B cell (primary cell): ENCODE measurements at regions not wholly inside any gene's neighbourhood (a gene's known extent, or its start where the extent isn't known, plus 50 kb on each side); places are given as distances from the start of the nearest gene placed in this dataset.

Source experiments
- ATAC-seq: fragments of 200-7000 bp; cut with Tn5 transposase; one replicate; pipeline ENCODE4 v1.10.0; 2021; ENCODE audit warnings: low read depth, mild to moderate bottlenecking, moderate number of reproducible peaks, moderate library complexity
- CTCF ChIA-PET: fragments of 350-600 bp; sonication (Branson Sonifier 250); formaldehyde crosslinking; loops from one replicate; lab custom pipeline; 2021; ENCODE audit warnings: antibody characterized with exemption, inconsistent platforms; lab: Charles Lee
- POLR2A ChIA-PET: fragments of 350-600 bp; sonication (Branson Sonifier 250); formaldehyde crosslinking; loops from one replicate; lab custom pipeline; 2021; ENCODE audit warnings: antibody characterized with exemption; lab: Charles Lee
- DNase-seq: peaks from one replicate; pipeline ENCODE4 v3.0.0; 2013
- H2AFZ ChIP-seq: 2 replicates; pipeline ENCODE4 v1.6.1; 2012; ENCODE audit warnings: mild to moderate bottlenecking, low read depth, low read length; ENCODE audit not compliant: insufficient read depth, poor library complexity, severe bottlenecking
- H3K27ac ChIP-seq, 2 donors: 1 replicate in 1 of 2; 2 replicates in 1 of 2; pipeline ENCODE4 v1.5.1; 2012 to 2013; ENCODE audit warnings: low read length in 2 of 2, mild to moderate bottlenecking in 2 of 2, moderate library complexity in 1 of 2
- H3K27me3 ChIP-seq, 4 experiments: fragments of 200-600 bp in 1 of 4; sonication (generic) in 1 of 4; replicated peaks in 1 of 4; 1 replicate in 2 of 4; 2 replicates in 2 of 4; pipeline versions ENCODE4 v1.6.1 to v1.7.0; 2013 to 2016; ENCODE audit warnings: low read length in 3 of 4, mild to moderate bottlenecking in 2 of 4, mixed read lengths in 1 of 4, moderate library complexity in 1 of 4; ENCODE audit not compliant: insufficient read depth in 4 of 4, control insufficient read depth in 3 of 4; ENCODE audit errors: control extremely low read depth in 1 of 4
- H3K36me3 ChIP-seq, 2 experiments: replicated peaks in 1 of 2; 1 replicate in 1 of 2; 2 replicates in 1 of 2; pipeline versions ENCODE4 v1.6.1 to v1.7.1; 2013; ENCODE audit warnings: low read length in 1 of 2; ENCODE audit not compliant: insufficient read depth in 2 of 2, control insufficient read depth in 1 of 2; ENCODE audit errors: control extremely low read depth in 1 of 2, extremely low read depth in 1 of 2
- H3K4me1 ChIP-seq, 2 donors: fragments of 200-600 bp in 1 of 2; sonication (generic) in 1 of 2; 1 replicate in 1 of 2; 2 replicates in 1 of 2; pipeline versions ENCODE4 v1.5.1 to v1.6.1; 2013 to 2017; ENCODE audit warnings: low read length in 2 of 2; ENCODE audit not compliant: control insufficient read depth in 2 of 2, insufficient read depth in 2 of 2
- H3K4me2 ChIP-seq: replicated peaks from 2 replicates; pipeline ENCODE3; 2012; ENCODE audit warnings: mild to moderate bottlenecking, low read depth, low read length; ENCODE audit not compliant: poor library complexity, severe bottlenecking
- H3K4me3 ChIP-seq, 5 experiments: fragments of 200-600 bp in 1 of 5; sonication (generic) in 1 of 5; 1 replicate in 3 of 5; 2 replicates in 2 of 5; pipeline versions ENCODE4 v1.5.1 to v1.7.0; 2011 to 2016; ENCODE audit warnings: low read length in 4 of 5, mild to moderate bottlenecking in 4 of 5, low read depth in 2 of 5, control low read depth in 1 of 5, moderate library complexity in 1 of 5; ENCODE audit not compliant: insufficient read depth in 1 of 5; ENCODE audit errors: control extremely low read depth in 1 of 5, extremely low read depth in 1 of 5
- H3K79me2 ChIP-seq: fragments of 200-600 bp; sonication (generic); one replicate; pipeline ENCODE4 v1.6.0; 2016; ENCODE audit warnings: low read length; ENCODE audit not compliant: control insufficient read depth, insufficient read depth
- H3K9ac ChIP-seq: fragments of 200-600 bp; sonication (generic); 2 replicates; pipeline ENCODE4 v1.6.1; 2017; ENCODE audit warnings: mild to moderate bottlenecking, low read length, moderate library complexity
- H3K9me3 ChIP-seq, 3 donors: one replicate each; pipeline versions ENCODE4 v1.6.1 to v1.7.1; 2013; ENCODE audit warnings: low read length in 2 of 3; ENCODE audit not compliant: control insufficient read depth in 2 of 3, insufficient read depth in 1 of 3; ENCODE audit errors: control extremely low read depth in 1 of 3
- H4K20me1 ChIP-seq: 2 replicates; pipeline ENCODE4 v1.6.0; 2012; ENCODE audit warnings: mild to moderate bottlenecking, low read length; ENCODE audit not compliant: insufficient read depth, control insufficient read depth, poor library complexity, severe bottlenecking
- H3K27ac Mint-ChIP-seq: one replicate; pipeline ENCODE4 v1.8.0; 2021; ENCODE audit warnings: mixed read lengths
- H3K27me3 Mint-ChIP-seq: one replicate; pipeline ENCODE4 v1.8.0; 2021; ENCODE audit warnings: mixed read lengths
- H3K4me1 Mint-ChIP-seq: one replicate; pipeline ENCODE4 v1.8.0; 2021; ENCODE audit warnings: mixed read lengths
- H3K4me3 Mint-ChIP-seq: one replicate; pipeline ENCODE4 v1.8.0; 2021; ENCODE audit warnings: mixed read lengths
- H3K9me3 Mint-ChIP-seq: one replicate; pipeline ENCODE4 v1.8.0; 2022; ENCODE audit warnings: mixed read lengths; ENCODE audit not compliant: insufficient read depth
- EZH2 ChIP-seq: IDR thresholded peaks from 2 replicates; pipeline ENCODE4 v1.6.1; 2012; ENCODE audit warnings: borderline replicate concordance, low read depth, mild to moderate bottlenecking, moderate library complexity, low read length; ENCODE audit not compliant: insufficient read depth, poor library complexity, severe bottlenecking
- WGBS: methylation state at CpG from one replicate; pipeline ENCODE4 v1.1.5; 2013; ENCODE audit warnings: missing lambda C conversion rate; ENCODE audit not compliant: insufficient coverage; 5-methylcytosine and 5-hydroxymethylcytosine counted together
- intact Hi-C: fragments of 100-400 bp; cut with micrococcal nuclease; formaldehyde crosslinking; loops from one replicate; pipeline ENCODE4 v1.10.0; 2022
- TF ChIP-seq, protein P1 (sequence below): fragments of 200-600 bp; IDR thresholded peaks from one replicate; pipeline ENCODE4 v1.8.0; 2022; ENCODE audit warnings: antibody characterized with exemption, mild to moderate bottlenecking

DNA sequence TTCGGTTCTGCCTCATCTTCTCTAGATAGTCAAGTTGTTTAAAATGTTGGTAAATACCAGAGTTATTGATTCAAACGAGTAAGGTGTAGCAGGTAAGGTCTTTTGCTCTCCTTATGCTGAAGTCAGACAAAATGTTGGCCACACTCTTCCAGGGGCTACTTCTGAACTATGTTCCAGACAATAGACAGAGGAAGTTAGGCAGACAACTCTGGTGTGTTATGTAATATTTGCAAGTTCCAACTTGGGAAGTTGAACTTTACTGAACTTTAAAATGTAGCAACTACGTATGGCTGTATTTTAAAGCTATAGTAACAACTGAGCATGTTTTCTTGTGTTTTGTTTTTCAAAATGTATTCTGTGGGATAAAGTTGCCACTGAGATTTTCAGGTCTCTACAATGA is 125.7 kb upstream of the NEBL start:
- ChIA-PET CTCF (no interaction called here), POLR2A (no interaction called here)
- H3K4me3 Mint-ChIP-seq: no peak overlapping the region
- no peaks in the 10 kb centered on the region for H3K4me1 ChIP-seq
- H3K9me3 ChIP-seq: no peaks in the 10 kb centered on the region
- intact Hi-C loops: no loop called here
- H3K27ac Mint-ChIP-seq: no peak overlapping the region
- no peak for DNase-seq
- no peaks in the 10 kb centered on the region for H3K79me2 ChIP-seq
- no peak overlapping the region for H3K9ac ChIP-seq
- no peak overlapping the region for H3K27ac ChIP-seq
- H3K4me3 ChIP-seq: no peak overlapping the region
- TF ChIP-seq, protein P1, sequence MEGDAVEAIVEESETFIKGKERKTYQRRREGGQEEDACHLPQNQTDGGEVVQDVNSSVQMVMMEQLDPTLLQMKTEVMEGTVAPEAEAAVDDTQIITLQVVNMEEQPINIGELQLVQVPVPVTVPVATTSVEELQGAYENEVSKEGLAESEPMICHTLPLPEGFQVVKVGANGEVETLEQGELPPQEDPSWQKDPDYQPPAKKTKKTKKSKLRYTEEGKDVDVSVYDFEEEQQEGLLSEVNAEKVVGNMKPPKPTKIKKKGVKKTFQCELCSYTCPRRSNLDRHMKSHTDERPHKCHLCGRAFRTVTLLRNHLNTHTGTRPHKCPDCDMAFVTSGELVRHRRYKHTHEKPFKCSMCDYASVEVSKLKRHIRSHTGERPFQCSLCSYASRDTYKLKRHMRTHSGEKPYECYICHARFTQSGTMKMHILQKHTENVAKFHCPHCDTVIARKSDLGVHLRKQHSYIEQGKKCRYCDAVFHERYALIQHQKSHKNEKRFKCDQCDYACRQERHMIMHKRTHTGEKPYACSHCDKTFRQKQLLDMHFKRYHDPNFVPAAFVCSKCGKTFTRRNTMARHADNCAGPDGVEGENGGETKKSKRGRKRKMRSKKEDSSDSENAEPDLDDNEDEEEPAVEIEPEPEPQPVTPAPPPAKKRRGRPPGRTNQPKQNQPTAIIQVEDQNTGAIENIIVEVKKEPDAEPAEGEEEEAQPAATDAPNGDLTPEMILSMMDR: no peak
- no peak for TF ChIP-seq EZH2
- no peaks in the 10 kb centered on the region for H3K4me1 Mint-ChIP-seq
- no peaks in the 10 kb centered on the region for H3K9me3 Mint-ChIP-seq
- H3K27me3 Mint-ChIP-seq: no peaks in the 10 kb centered on the region
- H3K36me3 ChIP-seq: no peaks in the 10 kb centered on the region
- H3K27me3 ChIP-seq: no peaks in the 10 kb centered on the region
- no peaks in the 10 kb centered on the region for H4K20me1 ChIP-seq
- H2AFZ ChIP-seq: no peak overlapping the region
- no peak for ATAC-seq
- 50% methylated on average over 1 of the region's 3 CpGs for WGBS
- H3K4me2 ChIP-seq: no peak overlapping the region

DNA sequence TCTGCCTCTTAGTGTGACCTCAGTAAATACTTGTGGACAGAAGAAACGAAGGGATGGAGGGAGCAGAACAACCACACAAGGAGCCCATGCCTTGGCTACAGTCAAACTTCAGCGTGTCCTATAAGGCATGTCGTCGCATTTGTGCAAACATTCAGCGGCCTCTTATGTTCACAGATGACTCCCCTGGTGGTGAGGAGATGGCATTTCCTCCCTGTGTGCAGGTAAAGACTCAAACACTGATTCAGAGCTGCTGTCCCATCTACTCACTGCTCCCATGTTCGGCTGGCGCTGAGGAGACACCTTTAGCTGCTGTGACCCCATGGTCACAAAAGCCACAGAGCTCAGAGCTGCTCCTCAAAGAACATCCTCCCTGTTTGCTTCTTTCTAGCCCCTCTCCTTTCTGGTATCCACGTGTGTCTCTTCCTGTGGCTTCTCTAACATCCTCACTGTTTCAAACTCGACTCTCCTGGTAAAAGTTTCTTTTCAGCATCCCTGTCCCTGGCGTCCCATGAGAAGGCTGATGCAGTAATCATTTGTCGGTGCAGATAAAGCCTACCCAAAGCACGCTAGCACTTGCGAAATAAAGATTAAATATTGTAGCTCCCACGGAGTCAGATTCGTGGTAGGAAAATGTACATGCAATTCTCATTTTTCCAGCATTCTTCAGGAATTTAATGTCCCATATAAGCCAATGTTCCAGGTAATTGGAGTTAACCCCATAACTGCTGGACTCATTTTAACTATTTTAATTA is 124.9 kb upstream of the NEBL start:
- H3K79me2 ChIP-seq: no peaks in the 10 kb centered on the region
- CTCF ChIA-PET: no interaction called here
- H2AFZ ChIP-seq: no peak overlapping the region
- no peak overlapping the region for H3K4me3 ChIP-seq
- H4K20me1 ChIP-seq: no peaks in the 10 kb centered on the region
- DNase-seq (no peak), ATAC-seq (no peak)
- Mint-ChIP-seq H3K4me1 (no peaks in the 10 kb centered on the region), H3K27ac (no peak overlapping the region), H3K4me3 (no peak overlapping the region), H3K27me3 (no peaks in the 10 kb centered on the region), H3K9me3 (no peaks in the 10 kb centered on the region)
- WGBS: 90% methylated on average over 12 of the region's 15 CpGs
- intact Hi-C loops: no loop called here
- H3K9ac ChIP-seq: no peak overlapping the region
- H3K4me1 ChIP-seq: no peaks in the 10 kb centered on the region
- no peaks in the 10 kb centered on the region for H3K27me3 ChIP-seq
- no peaks in the 10 kb centered on the region for H3K36me3 ChIP-seq
- H3K4me2 ChIP-seq: no peak overlapping the region
- H3K27ac ChIP-seq: no peak overlapping the region
- TF ChIP-seq EZH2: no peak
- TF ChIP-seq, protein P1: no peak
- no peaks in the 10 kb centered on the region for H3K9me3 ChIP-seq
- POLR2A ChIA-PET: no interaction called here
